ENCODE measurements at regions not wholly inside any gene's neighbourhood (a gene's known extent, or its start where the extent isn't known, plus 50 kb on each side); places are given as distances from the start of the nearest gene placed in this dataset.

DNA sequence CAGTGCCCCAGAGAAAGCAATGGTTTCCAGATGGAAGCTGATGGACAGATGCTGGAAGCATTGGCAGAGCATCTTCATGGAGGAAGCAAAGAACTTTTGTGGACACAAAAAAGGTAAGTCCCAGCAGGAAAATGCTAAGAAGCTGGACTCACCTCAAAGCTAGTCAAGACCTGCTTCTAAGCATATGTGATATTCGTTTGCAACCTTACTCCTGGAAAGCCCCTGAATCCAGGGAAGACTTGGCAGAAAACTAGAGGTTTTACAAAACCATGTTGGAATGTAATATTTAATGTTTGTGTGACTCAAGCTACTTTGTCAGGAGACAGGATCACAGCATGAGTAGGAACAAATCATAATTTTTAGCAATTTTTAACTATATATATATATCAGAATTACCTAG, 288.2 kb downstream of the BCHE start:
- Mint-ChIP-seq H3K27ac (no peak overlapping the region), H3K4me1 (no peaks in the 10 kb centered on the region), H3K27me3 (ENCODE audit: low read depth) (no peaks in the 10 kb centered on the region), H3K36me3 (ENCODE audit: low read depth) (no peaks in the 10 kb centered on the region), H3K4me3 (no peak overlapping the region), H3K9me3 (no peaks in the 10 kb centered on the region)
- TF ChIP-seq, protein P1, sequence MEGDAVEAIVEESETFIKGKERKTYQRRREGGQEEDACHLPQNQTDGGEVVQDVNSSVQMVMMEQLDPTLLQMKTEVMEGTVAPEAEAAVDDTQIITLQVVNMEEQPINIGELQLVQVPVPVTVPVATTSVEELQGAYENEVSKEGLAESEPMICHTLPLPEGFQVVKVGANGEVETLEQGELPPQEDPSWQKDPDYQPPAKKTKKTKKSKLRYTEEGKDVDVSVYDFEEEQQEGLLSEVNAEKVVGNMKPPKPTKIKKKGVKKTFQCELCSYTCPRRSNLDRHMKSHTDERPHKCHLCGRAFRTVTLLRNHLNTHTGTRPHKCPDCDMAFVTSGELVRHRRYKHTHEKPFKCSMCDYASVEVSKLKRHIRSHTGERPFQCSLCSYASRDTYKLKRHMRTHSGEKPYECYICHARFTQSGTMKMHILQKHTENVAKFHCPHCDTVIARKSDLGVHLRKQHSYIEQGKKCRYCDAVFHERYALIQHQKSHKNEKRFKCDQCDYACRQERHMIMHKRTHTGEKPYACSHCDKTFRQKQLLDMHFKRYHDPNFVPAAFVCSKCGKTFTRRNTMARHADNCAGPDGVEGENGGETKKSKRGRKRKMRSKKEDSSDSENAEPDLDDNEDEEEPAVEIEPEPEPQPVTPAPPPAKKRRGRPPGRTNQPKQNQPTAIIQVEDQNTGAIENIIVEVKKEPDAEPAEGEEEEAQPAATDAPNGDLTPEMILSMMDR (IDR thresholded peaks at IDR 0.05; ENCODE audit: unreplicated experiment in 3 of 3): no peak

DNA sequence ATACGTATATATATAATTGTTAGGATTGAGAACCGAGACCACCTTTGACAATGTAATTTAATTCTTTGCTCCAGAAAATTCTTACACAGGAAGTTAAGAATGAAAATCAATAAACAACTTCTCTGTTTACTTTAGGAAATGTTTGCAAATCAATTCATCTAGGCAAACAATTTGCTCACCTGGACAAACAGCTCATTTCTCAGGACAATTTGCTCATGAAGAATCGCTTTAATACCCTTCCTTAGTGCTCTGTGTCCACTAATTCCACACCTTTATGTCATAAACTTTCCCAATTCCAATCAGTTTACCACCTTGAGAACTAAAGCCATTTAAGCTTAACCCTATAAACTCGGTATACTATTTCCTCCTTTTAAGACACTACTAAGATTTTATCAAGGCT, 292.2 kb downstream of the BCHE start:
- H3K9me3 Mint-ChIP-seq: no peaks in the 10 kb centered on the region
- no peaks in the 10 kb centered on the region for H3K4me1 Mint-ChIP-seq
- H3K36me3 Mint-ChIP-seq (ENCODE audit: low read depth): no peaks in the 10 kb centered on the region

DNA sequence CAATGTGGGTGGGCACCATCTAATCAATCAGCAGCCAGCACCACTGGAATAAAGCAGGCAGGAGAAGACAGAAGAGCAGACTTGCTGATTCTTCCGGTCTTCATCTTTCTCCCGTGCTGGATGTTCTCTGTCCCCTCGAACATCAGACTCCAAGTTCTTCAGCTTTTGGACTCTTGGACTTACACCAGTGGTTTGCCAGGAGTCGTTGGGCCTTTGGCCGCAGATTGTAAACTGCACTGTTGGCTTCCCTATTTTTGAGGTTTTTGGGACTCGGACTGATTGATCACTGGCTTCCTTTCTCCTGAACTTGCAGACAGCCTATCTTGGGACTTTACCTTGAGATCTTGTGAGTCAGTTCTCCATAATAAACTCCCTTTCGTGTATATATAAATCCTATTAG, 292.8 kb downstream of the BCHE start:
- Mint-ChIP-seq H3K36me3 (ENCODE audit: low read depth) (no peaks in the 10 kb centered on the region), H3K9me3 (no peaks in the 10 kb centered on the region), H3K27ac (no peak overlapping the region), H3K27me3 (ENCODE audit: low read depth) (no peaks in the 10 kb centered on the region), H3K4me3 (no peak overlapping the region), H3K4me1 (no peaks in the 10 kb centered on the region)
- TF ChIP-seq, protein P1 (IDR thresholded peaks at IDR 0.05; ENCODE audit: unreplicated experiment in 3 of 3): no peak

More for the DNA sequence above, 292.2 kb downstream of the BCHE start:
- H3K4me3 Mint-ChIP-seq: no peak overlapping the region
- no peak overlapping the region for H3K27ac Mint-ChIP-seq
- TF ChIP-seq, protein P1 (IDR thresholded peaks at IDR 0.05; ENCODE audit: unreplicated experiment in 3 of 3): no peak
- H3K27me3 Mint-ChIP-seq (ENCODE audit: low read depth): no peaks in the 10 kb centered on the region

DNA sequence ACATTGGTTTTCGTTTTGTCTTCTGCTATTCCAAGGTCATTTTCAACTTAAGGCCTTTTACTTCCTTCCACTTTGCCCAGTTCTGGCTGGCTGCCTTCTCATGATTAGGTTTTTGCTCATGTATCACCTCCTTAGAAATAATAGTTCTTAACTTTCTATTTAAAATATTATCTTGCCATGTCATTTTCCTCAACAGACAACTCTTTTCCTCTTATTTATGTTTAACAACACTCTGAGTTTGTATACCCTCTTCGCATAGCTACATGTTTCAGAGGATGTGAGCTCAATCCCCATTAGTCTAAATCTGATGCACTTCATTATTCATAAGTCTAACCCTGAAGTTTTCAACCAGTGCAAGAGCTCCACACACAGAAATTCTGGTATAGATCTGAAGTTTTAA, 299.1 kb downstream of the BCHE start:
- H3K36me3 Mint-ChIP-seq (ENCODE audit: low read depth): no peaks in the 10 kb centered on the region
- no peak overlapping the region for H3K4me3 Mint-ChIP-seq
- H3K27me3 Mint-ChIP-seq (ENCODE audit: low read depth): no peaks in the 10 kb centered on the region
- no peaks in the 10 kb centered on the region for H3K9me3 Mint-ChIP-seq
- TF ChIP-seq, protein P1 (IDR thresholded peaks at IDR 0.05; ENCODE audit: unreplicated experiment in 3 of 3): no peak
- no peak overlapping the region for H3K27ac Mint-ChIP-seq
- no peaks in the 10 kb centered on the region for H3K4me1 Mint-ChIP-seq

DNA sequence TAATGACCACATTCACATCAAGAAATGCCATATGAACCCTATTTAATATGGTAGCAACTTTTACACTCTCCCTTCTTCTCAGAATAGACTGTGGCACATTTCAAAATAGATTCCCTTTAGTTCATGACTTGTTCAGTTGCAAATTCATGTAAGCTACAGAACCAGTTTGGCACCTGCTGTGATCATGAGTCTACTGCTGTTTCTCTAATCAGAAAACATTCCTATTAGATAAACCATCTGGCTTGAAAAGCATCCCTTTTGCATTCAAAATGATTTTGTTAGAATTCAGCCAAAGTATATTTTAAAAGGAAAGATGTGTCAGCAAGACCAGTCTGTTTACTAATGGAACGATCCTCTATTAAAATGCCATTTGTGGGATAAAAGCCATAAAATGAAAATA, 304.4 kb downstream of the BCHE start:
- TF ChIP-seq, protein P1 (IDR thresholded peaks at IDR 0.05; ENCODE audit: unreplicated experiment in 3 of 3): no peak
- Mint-ChIP-seq H3K9me3 (no peaks in the 10 kb centered on the region), H3K36me3 (ENCODE audit: low read depth) (no peaks in the 10 kb centered on the region), H3K27me3 (ENCODE audit: low read depth) (no peaks in the 10 kb centered on the region), H3K27ac (no peak overlapping the region), H3K4me3 (no peak overlapping the region), H3K4me1 (no peaks in the 10 kb centered on the region)

DNA sequence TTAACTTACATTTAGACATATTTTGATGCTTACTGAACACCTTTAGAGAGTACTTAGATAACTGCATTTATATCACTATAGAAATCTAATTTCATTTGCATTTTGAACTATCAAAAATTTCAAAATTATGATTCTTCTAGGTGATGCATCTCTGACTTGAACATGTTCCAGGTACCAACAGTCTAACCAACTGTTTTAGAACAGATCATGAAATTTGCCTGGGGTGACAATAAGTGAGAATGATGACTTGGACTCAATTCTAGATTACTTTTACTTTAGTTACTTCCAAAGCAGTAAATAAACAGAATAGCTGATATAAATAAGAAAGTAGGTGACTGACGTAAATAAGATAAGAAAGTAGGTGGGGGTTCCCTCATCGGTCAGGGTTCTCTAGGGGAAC, 307.8 kb downstream of the BCHE start:
- TF ChIP-seq, protein P1 (IDR thresholded peaks at IDR 0.05; ENCODE audit: unreplicated experiment in 3 of 3): no peak
- H3K27me3 Mint-ChIP-seq (ENCODE audit: low read depth): no peaks in the 10 kb centered on the region
- H3K27ac Mint-ChIP-seq: no peak overlapping the region

More for the DNA sequence above, 307.8 kb downstream of the BCHE start:
- Mint-ChIP-seq H3K9me3 (no peaks in the 10 kb centered on the region), H3K4me3 (no peak overlapping the region), H3K36me3 (ENCODE audit: low read depth) (no peaks in the 10 kb centered on the region), H3K4me1 (no peaks in the 10 kb centered on the region)

All from nephron (organoid).